CD4-positive, alpha-beta T cell treated with Interferon alpha-2 for 1 hour (primary cell): ENCODE measurements at regions not wholly inside any gene's neighbourhood (a gene's known extent, or its start where the extent isn't known, plus 50 kb on each side); places are given as distances from the start of the nearest gene placed in this dataset.

Experiments used
- DNase-seq, 2 donors: peaks; one replicate each; pipeline ENCODE4 v3.0.0-alpha.2; 2020 to 2022

- DNase-seq: no peak
Measured at GRCh38 chr2:76312236-76312635, 601.5 kb upstream of the GCFC2 start.

GRCh38 chr2:76311728-76312127 is 601.0 kb upstream of the GCFC2 start:
- no peak for DNase-seq

- no peak for DNase-seq
Measured at GRCh38 chr2:76310894-76311633, 600.3 kb upstream of the GCFC2 start.

DNA sequence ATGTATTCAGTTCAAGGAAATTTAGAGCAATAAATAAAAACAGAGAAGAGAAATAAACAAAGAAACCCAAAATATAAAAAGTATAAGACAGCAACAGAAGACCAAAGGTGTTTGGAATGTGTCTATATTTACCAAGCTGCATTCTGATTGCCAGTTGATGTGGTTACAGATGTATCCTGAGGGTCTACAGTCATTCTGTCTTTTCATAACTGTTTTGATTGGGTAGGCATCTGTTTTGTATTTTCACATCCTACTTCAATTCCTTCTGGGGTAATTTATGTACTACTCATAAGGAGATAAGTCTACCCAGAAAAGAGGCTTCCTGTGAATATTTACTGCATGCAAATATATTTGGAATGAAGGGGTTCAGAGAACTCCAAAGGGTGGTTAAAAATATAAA is 596.8 kb upstream of the GCFC2 start:
- DNase-seq: no peak

- no peak for DNase-seq
Measured at GRCh38 chr2:76298041-76298440, 587.3 kb upstream of the GCFC2 start.

GRCh38 chr2:76296438-76296837 is 585.7 kb upstream of the GCFC2 start:
- DNase-seq: no peak

DNA sequence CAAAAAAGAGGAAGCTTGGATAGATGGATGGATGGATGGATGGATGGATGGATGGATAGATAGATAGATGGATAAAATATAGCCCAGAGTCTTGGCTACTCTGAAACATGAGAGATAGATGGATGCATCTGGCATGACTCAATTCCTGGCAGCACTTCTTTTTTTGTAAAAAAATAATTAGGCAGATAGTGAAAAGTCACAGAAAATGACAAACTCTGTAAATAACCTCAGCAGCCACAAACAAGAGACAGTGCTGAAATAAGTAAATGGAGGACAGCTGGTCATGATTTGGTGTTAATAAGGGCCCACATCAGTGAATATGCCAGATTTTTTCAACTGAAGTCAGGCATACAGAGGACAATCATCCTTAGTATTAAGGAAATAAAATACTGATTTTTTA is 585.0 kb upstream of the GCFC2 start:
- no peak for DNase-seq

DNA sequence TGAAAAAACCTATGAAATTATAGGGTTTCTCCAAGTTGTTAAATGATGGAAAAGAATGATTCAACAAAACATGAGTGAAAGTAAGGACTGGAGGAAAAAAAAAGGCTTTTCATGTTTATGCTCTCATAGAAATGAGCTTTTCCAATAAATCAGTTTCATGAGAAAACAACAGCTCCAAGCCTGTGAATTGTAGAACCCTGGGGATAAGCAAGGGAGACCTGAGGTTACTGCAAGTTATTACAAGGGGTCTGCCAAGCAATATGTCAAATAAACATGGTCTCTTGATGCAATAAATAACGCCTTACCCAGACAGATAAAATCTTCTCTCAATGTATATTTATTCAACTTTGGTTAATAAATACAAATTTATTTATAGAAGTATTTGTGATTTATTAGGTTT is 577.9 kb upstream of the GCFC2 start:
- no peak for DNase-seq

DNA sequence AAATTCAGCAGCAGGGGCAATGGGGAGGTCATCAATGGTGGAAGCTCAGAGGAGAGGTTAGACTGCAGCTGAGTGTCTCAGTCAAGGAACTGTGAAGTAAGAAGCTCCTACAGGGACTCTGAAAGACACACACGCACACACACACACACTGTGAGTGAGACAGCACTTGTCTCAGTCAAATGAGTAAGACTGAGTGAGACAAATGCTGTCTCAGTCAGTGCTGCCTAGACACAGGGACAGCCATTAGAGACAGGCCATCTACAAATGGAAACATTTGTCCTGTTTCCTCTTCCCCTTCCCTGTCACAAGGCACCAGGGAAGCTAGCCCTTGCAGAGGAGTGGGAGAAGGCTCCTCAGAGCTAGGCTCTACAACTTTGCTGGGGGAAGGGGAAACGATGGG is 577.4 kb upstream of the GCFC2 start:
- DNase-seq: no peak

- no peak for DNase-seq
Measured at GRCh38 chr2:76283350-76283749, 572.6 kb upstream of the GCFC2 start.

GRCh38 chr2:76281156-76281841 is 570.6 kb upstream of the GCFC2 start:
- no peak for DNase-seq

DNA sequence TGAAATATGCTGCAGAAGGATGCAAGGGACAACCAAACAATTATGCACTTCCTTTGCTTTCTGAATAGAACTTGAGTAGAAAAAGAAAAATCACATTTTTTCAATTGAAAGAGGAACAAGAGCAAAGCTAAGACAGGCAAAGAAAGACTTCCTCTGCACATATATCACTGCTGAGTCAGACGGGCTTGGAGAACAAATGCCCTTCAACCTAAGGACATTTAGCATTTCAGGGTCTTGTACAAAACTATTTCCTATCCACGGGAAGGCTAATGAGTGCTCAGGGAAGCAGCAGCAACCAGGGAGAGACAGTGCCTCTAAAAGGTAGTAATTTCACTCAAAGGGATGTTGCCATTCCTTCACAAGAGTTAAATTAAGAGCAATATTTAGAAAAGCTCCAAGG is 570.0 kb upstream of the GCFC2 start:
- no peak for DNase-seq

- DNase-seq: no peak
Measured at GRCh38 chr2:76279142-76279541, 568.4 kb upstream of the GCFC2 start.

- no peak for DNase-seq
Measured at GRCh38 chr2:76275788-76276187, 565.1 kb upstream of the GCFC2 start.

DNA sequence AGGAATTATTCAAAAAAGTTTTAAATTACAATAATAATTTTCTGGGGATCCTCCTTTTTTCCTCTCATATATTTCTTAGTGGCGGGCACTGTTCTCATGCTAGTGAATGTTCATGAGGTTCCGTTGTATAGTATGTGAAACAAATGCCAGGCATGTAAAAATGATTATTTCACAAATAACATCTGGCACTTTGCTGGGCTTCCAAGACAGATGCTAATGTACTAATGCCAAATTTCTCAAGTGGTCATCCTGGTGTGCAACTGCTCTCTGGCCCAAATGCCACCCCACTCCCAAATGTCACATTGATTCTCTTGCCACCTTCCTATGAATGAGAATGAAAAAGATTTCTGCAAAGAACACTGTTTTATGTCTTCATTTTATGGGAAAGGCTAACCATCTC is 564.0 kb upstream of the GCFC2 start:
- no peak for DNase-seq

DNA sequence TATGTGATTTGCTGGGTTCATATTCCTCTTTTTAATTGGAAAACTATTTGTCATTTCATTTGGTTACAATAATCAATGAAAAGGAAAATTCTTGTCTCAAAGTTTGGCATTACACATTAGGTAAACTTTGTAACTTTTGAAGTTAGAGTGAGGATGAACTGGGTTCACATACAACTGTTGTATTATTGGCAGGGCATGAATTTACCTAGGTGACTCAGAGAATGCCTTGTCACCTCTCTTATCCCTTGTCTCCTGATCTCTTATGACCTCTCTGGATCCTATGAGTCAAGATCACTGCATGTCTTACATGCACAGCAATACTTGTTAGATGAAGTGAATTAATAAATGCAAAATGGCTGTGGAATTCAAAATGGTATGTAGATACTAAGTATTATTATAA is 563.4 kb upstream of the GCFC2 start:
- no peak for DNase-seq

DNA sequence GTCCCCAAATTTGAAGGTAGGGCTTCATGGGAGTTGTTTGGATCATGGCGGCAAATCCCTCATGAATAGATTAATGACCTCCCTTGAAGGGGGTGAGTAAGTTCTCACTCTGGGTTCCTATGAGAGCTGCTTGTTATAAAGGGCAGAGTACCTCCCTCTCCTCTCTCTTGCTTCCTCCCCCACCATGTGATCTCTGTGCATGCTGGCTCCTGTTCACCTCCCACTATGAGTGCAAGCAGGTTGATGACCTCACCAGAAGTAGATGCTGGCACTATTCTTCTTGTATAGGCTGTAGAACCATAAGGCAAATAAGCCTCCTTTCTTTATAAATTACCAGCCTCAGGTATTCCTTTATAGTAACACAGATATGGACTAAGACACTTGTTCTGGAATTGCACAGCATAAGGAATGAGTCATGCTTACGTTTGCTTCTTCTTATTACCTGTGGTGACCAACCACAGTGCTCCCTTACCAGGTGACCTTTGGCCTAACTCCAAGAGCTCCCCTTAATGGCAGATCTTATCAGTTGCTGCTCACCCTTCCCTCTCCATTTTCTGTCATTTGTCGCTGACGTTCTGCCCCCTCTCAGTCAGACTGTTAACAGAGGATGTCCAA is 559.5 kb upstream of the GCFC2 start:
- no peak for DNase-seq

- DNase-seq: no peak
Measured at GRCh38 chr2:76268902-76269620, 558.3 kb upstream of the GCFC2 start.

GRCh38 chr2:76268484-76268883 is 557.8 kb upstream of the GCFC2 start:
- no peak for DNase-seq

GRCh38 chr2:76257802-76258201 is 547.1 kb upstream of the GCFC2 start:
- no peak for DNase-seq

DNA sequence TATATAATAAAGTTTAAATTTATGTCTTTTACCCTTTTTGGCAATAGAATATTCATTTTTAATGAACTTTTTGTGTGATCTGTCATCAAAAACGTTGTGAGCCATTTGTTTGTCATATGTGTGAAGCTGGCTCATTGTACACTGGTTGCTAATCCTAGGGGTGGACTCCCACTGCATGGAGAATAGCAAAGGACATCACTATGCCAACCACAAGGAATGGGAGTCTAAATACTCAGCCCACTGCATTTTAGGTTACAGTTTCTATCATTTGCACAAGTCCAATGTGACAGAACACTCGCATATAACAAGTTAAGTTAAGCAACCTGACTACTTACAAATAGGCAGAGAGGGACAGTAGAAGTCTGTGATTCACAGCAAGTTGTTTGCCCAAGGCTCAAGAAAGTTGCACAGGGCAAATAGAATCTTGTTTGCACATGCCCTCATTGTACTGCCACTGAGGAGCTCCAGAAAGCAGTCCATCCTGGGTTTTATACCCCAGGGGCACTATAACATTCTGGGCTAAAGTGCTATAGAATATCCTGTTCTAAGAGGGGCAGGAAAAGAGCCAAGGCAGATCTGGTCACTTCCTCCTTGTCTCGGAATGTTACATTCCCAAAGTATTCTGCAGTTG is 545.9 kb upstream of the GCFC2 start:
- no peak for DNase-seq

DNA sequence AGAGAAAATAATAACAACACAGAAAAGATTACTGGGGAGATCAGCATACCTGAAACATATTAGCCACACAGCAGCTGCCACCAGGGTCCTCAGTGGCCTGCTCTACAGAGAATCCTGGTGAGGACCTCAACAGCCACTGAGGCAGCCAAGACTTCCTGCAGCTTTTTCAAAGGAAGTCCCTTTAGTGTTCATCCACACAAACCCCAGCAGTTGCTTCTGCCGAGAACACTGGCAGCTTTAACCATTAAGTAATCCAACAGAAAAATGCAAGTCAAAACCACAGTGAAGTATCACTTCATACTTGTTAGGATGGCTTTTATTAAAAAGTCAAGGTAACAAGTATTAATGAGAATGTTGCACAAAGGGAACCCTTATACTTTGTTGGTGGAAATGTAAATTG is 542.0 kb upstream of the GCFC2 start:
- DNase-seq: no peak

DNA sequence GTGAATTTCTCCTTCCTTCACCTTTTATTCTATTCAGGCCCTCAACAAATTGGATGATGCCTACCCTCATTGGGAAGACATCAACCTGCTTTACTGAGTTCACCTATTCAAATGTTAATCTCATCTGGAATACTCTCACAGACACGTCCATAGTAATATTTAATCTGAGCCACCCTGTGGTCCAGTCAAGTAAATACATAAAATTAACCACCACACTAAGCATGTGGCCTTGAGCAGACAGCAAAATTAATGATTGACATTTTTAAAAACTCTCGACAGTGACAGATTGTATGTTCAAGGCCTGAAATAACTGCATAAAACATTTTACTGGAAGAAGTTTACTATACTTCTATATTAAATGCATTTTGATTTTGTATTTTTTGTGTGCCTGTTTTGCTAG is 540.6 kb upstream of the GCFC2 start:
- DNase-seq: no peak
